H1 (cell line): ENCODE measurements at regions not wholly inside any gene's neighbourhood (a gene's known extent, or its start where the extent isn't known, plus 50 kb on each side); places are given as distances from the start of the nearest gene placed in this dataset.

Source experiments
- CTCF ChIA-PET: fragments of 300-600 bp; sonication (Branson Sonifier 250); formaldehyde crosslinking; loops from one replicate; lab custom pipeline; 2021; ENCODE audit not compliant: partially characterized antibody; lab: Charles Lee
- POLR2A ChIA-PET: fragments of 300-600 bp; sonication (Branson Sonifier 250); formaldehyde crosslinking; loops from one replicate; lab custom pipeline; 2021; ENCODE audit warnings: inconsistent platforms; ENCODE audit not compliant: partially characterized antibody; lab: Charles Lee
- DNase-seq, 2 experiments: peaks; one replicate each; pipeline versions ENCODE4 v3.0.0 to v3.0.0-alpha.2; 2010 to 2022; ENCODE audit warnings: low spot score in 2 of 2, low read depth in 1 of 2, mixed read lengths in 1 of 2
- FAIRE-seq: peaks from 2 replicates; lab custom pipeline; 2011; peaks lifted over from hg19 to GRCh38; lab: Jason Lieb, UNC
- H2AFZ ChIP-seq: 2 replicates; pipeline ENCODE4 v1.8.1; 2012; ENCODE audit warnings: low read length, inconsistent platforms
- H2AK5ac ChIP-seq: 2 replicates; pipeline ENCODE4 v1.6.1; 2013; ENCODE audit warnings: low read depth, low read length
- H2BK120ac ChIP-seq: replicated peaks from 2 replicates; pipeline ENCODE3; 2013; ENCODE audit warnings: low read depth, low read length, inconsistent platforms
- H2BK12ac ChIP-seq: 2 replicates; pipeline ENCODE4 v1.6.1; 2013; ENCODE audit warnings: low read depth, low read length
- H2BK15ac ChIP-seq: 2 replicates; pipeline ENCODE4 v1.6.1; 2013; ENCODE audit warnings: low read length
- H2BK20ac ChIP-seq: 2 replicates; pipeline ENCODE4 v1.6.1; 2013; ENCODE audit warnings: low read length
- H2BK5ac ChIP-seq: 2 replicates; pipeline ENCODE4 v1.6.1; 2013; ENCODE audit warnings: low read depth, low read length
- H3K14ac ChIP-seq: 2 replicates; pipeline ENCODE4 v1.6.1; 2013; ENCODE audit warnings: inconsistent platforms; ENCODE audit not compliant: insufficient read length
- H3K18ac ChIP-seq: 2 replicates; pipeline ENCODE4 v1.6.1; 2013; ENCODE audit warnings: low read length; ENCODE audit errors: extremely low read depth
- H3K23ac ChIP-seq: 2 replicates; pipeline ENCODE4 v1.6.1; 2013; ENCODE audit warnings: inconsistent platforms; ENCODE audit not compliant: insufficient read length
- H3K23me2 ChIP-seq: 2 replicates; pipeline ENCODE4 v1.6.1; 2013; ENCODE audit warnings: low read depth, low read length
- H3K27ac ChIP-seq: 2 replicates; pipeline ENCODE4 v1.6.1; 2011; ENCODE audit warnings: low read depth, low read length, inconsistent platforms
- H3K27me3 ChIP-seq, 4 experiments: replicated peaks in 1 of 4; 1 replicate in 1 of 4; 2 replicates in 3 of 4; pipeline versions ENCODE4 v1.6.1 to v1.8.1; 2011 to 2013; ENCODE audit warnings: low read length in 3 of 4, mild to moderate bottlenecking in 3 of 4, inconsistent platforms in 2 of 4, mixed read lengths in 2 of 4, moderate library complexity in 1 of 4; ENCODE audit not compliant: control insufficient read depth in 3 of 4, insufficient read depth in 3 of 4; ENCODE audit errors: extremely low read depth in 1 of 4
- H3K36me3 ChIP-seq, 4 experiments: 2 replicates each; pipeline versions ENCODE4 v1.6.1 to v1.8.1; 2011 to 2013; ENCODE audit warnings: mild to moderate bottlenecking in 4 of 4, low read length in 3 of 4, moderate library complexity in 2 of 4, control low read depth in 1 of 4, inconsistent platforms in 1 of 4; ENCODE audit not compliant: insufficient read depth in 4 of 4, control insufficient read depth in 2 of 4
- H3K4ac ChIP-seq: replicated peaks from 2 replicates; pipeline ENCODE3; 2013; ENCODE audit warnings: low read length, low read depth, mixed read lengths, inconsistent platforms; ENCODE audit not compliant: insufficient read length
- H3K4me1 ChIP-seq, 4 experiments: replicated peaks in 1 of 4; 1 replicate in 1 of 4; 2 replicates in 3 of 4; pipeline versions ENCODE4 v1.6.1 to v1.8.1; 2011 to 2013; ENCODE audit warnings: low read length in 3 of 4, inconsistent platforms in 2 of 4, mixed read lengths in 1 of 4; ENCODE audit not compliant: insufficient read depth in 4 of 4, control insufficient read depth in 3 of 4
- H3K4me2 ChIP-seq, 2 experiments: 2 replicates each; pipeline versions ENCODE4 v1.6.1 to v1.8.1; 2011 to 2013; ENCODE audit warnings: low read depth in 2 of 2, low read length in 2 of 2, control low read depth in 1 of 2, inconsistent platforms in 1 of 2, mild to moderate bottlenecking in 1 of 2; ENCODE audit not compliant: insufficient read depth in 1 of 2
- H3K4me3 ChIP-seq, 4 experiments: fragments of 200-600, 300-600 bp in 1 of 4; sonication (generic), shearing (Covaris generic), sonication (Bioruptor Twin) in 1 of 4; 2 replicates each; pipeline versions ENCODE4 v1.5.1 to v1.8.1; 2011 to 2016; ENCODE audit warnings: low read length in 4 of 4, low read depth in 3 of 4, control low read depth in 2 of 4, inconsistent platforms in 2 of 4, mild to moderate bottlenecking in 2 of 4, mixed read lengths in 1 of 4, moderate library complexity in 1 of 4; ENCODE audit not compliant: insufficient read depth in 2 of 4; ENCODE audit errors: extremely low read depth in 1 of 4
- H3K56ac ChIP-seq: replicated peaks from 2 replicates; pipeline ENCODE3; 2013; ENCODE audit warnings: low read depth, mild to moderate bottlenecking, mixed read lengths, low read length, inconsistent platforms; ENCODE audit not compliant: insufficient read length
- H3K79me1 ChIP-seq: 2 replicates; pipeline ENCODE4 v1.6.1; 2013; ENCODE audit warnings: low read depth, low read length, control low read depth
- H3K79me2 ChIP-seq, 2 experiments: 2 replicates each; pipeline versions ENCODE4 v1.6.1 to v1.8.1; 2012 to 2013; ENCODE audit warnings: low read length in 2 of 2, mild to moderate bottlenecking in 2 of 2, inconsistent platforms in 1 of 2; ENCODE audit not compliant: insufficient read depth in 2 of 2, control insufficient read depth in 1 of 2
- H3K9ac ChIP-seq, 4 experiments: replicated peaks in 1 of 4; 1 replicate in 1 of 4; 2 replicates in 3 of 4; pipeline versions ENCODE4 v1.6.1 to v1.8.1; 2011 to 2013; ENCODE audit warnings: low read depth in 3 of 4, low read length in 3 of 4, control low read depth in 2 of 4, mild to moderate bottlenecking in 2 of 4, moderate library complexity in 2 of 4, inconsistent platforms in 1 of 4; ENCODE audit errors: extremely low read depth in 1 of 4
- H3K9me3 ChIP-seq, 2 experiments: 2 replicates each; pipeline versions ENCODE4 v1.6.1 to v1.8.1; 2012 to 2013; ENCODE audit warnings: mild to moderate bottlenecking in 2 of 2, moderate library complexity in 2 of 2, control low read depth in 1 of 2, inconsistent platforms in 1 of 2, low read depth in 1 of 2, low read length in 1 of 2, mixed read lengths in 1 of 2; ENCODE audit not compliant: insufficient read depth in 2 of 2
- H4K20me1 ChIP-seq, 2 experiments: replicated peaks in 1 of 2; 2 replicates each; pipeline versions ENCODE3 to v1.8.1; 2011 to 2013; ENCODE audit warnings: inconsistent platforms in 2 of 2, low read length in 2 of 2, mild to moderate bottlenecking in 1 of 2; ENCODE audit not compliant: insufficient read depth in 2 of 2, control insufficient read depth in 1 of 2
- H4K5ac ChIP-seq: 2 replicates; pipeline ENCODE4 v1.6.1; 2013; ENCODE audit warnings: low read length, low read depth, mixed read lengths, inconsistent platforms; ENCODE audit not compliant: insufficient read length
- H4K8ac ChIP-seq: 2 replicates; pipeline ENCODE4 v1.8.0; 2013; ENCODE audit warnings: mild to moderate bottlenecking, moderate library complexity, low read length, inconsistent platforms; ENCODE audit not compliant: insufficient read depth; ENCODE audit errors: extremely low read depth
- H4K91ac ChIP-seq: replicated peaks from 2 replicates; pipeline ENCODE3; 2013; ENCODE audit warnings: low read length, mixed read lengths, inconsistent platforms; ENCODE audit not compliant: insufficient read length
- CBX5 ChIP-seq: fragments of 300-800, 300-1000 bp; sonication (generic); IDR thresholded peaks from 2 replicates; pipeline ENCODE4 v1.7.1; 2016; ENCODE audit warnings: antibody characterized with exemption, low read length, low read depth
- CBX8 ChIP-seq: fragments of 300-800, 300-1000 bp; sonication (generic); IDR thresholded peaks from 2 replicates; pipeline ENCODE4 v1.7.1; 2016; ENCODE audit warnings: low read depth, low read length, borderline replicate concordance
- CTBP2 ChIP-seq: IDR thresholded peaks from 2 replicates; pipeline ENCODE4 v1.7.0; 2011; ENCODE audit warnings: borderline replicate concordance, mild to moderate bottlenecking, moderate library complexity, mixed read lengths, low read length; ENCODE audit not compliant: insufficient read depth, insufficient read length
- GABPA ChIP-seq: IDR thresholded peaks from 2 replicates; pipeline ENCODE4 v1.6.1; 2011; ENCODE audit warnings: mild to moderate bottlenecking, low read length, moderate library complexity, borderline replicate concordance; ENCODE audit not compliant: insufficient read depth
- HDAC6 ChIP-seq: IDR thresholded peaks from one replicate; pipeline ENCODE4 v1.7.1; 2012; ENCODE audit warnings: low read depth, mild to moderate bottlenecking, inconsistent platforms, low read length, moderate library complexity
- KDM5A ChIP-seq: fragments of 200-600 bp; IDR thresholded peaks from 2 replicates; pipeline ENCODE4 v1.7.1; 2012; ENCODE audit warnings: mild to moderate bottlenecking, low read length, inconsistent platforms, mixed read lengths
- MAFK ChIP-seq: IDR thresholded peaks from 2 replicates; pipeline ENCODE4 v1.6.1; 2012; ENCODE audit warnings: low read depth, mild to moderate bottlenecking, improper control_type of control experiment, low read length
- NRF1 ChIP-seq: IDR thresholded peaks from 2 replicates; pipeline ENCODE4 v1.6.1; 2011; ENCODE audit warnings: mild to moderate bottlenecking, low read depth, low read length, improper control_type of control experiment
- RFX5 ChIP-seq: IDR thresholded peaks from 2 replicates; pipeline ENCODE4 v1.6.1; 2011; ENCODE audit warnings: low read depth, low read length, improper control_type of control experiment, borderline replicate concordance
- RXRA ChIP-seq: IDR thresholded peaks from 2 replicates; pipeline ENCODE4 v1.6.1; 2011; ENCODE audit warnings: low read depth, mild to moderate bottlenecking, low read length, moderate library complexity; ENCODE audit not compliant: insufficient read depth
- SIRT6 ChIP-seq: IDR thresholded peaks from one replicate; pipeline ENCODE4 v1.7.1; 2012; ENCODE audit warnings: low read length, inconsistent platforms
- SP1 ChIP-seq: IDR thresholded peaks from 2 replicates; pipeline ENCODE4 v1.6.1; 2011; ENCODE audit warnings: low read depth, low read length
- TAF7 ChIP-seq: optimal IDR thresholded peaks from 2 replicates; pipeline ENCODE3; 2011; ENCODE audit warnings: low read depth, mild to moderate bottlenecking, inconsistent platforms, low read length, moderate library complexity, borderline replicate concordance
- ZNF274 ChIP-seq: IDR thresholded peaks from 2 replicates; pipeline ENCODE4 v1.7.0; 2012; ENCODE audit warnings: low read length, borderline replicate concordance; ENCODE audit errors: extremely low read depth
- WGBS, 2 experiments: shearing (Covaris generic) in 1 of 2; methylation state at CpG; one replicate each; pipeline versions ENCODE4 v1.1.6 to v1.1.7; 2013 to 2015; ENCODE audit warnings: low lambda C conversion rate in 2 of 2, mixed read lengths in 2 of 2, inconsistent platforms in 1 of 2, low coverage in 1 of 2, missing lambda C conversion rate in 1 of 2; ENCODE audit not compliant: insufficient replicate concordance in 2 of 2, insufficient coverage in 1 of 2, insufficient read length in 1 of 2; ENCODE audit errors: extremely low coverage in 1 of 2, missing lambda C conversion rate in 1 of 2; 5-methylcytosine and 5-hydroxymethylcytosine counted together
- TF ChIP-seq, protein P1 (sequence below): IDR thresholded peaks from 2 replicates; pipeline ENCODE4 v1.6.1; 2011; ENCODE audit warnings: low read length, improper control_type of control experiment

- no peak overlapping the region for H3K4me3 ChIP-seq
- H2AK5ac ChIP-seq = no peak overlapping the region
- no peak overlapping the region for H3K23ac ChIP-seq
- no peaks in the 10 kb centered on the region for H3K23me2 ChIP-seq
- no peak overlapping the region for H2BK120ac ChIP-seq
- TF ChIP-seq NRF1 (no peak), CTBP2 (no peak), SP1 (no peak), HDAC6 (no peak), RXRA (no peak), MAFK (no peak), CBX5 (no peak), GABPA (no peak), SIRT6 (no peak), CBX8 (no peak), TAF7 (no peak), RFX5 (no peak), ZNF274 (no peak), KDM5A (no peak)
- TF ChIP-seq, protein P1, sequence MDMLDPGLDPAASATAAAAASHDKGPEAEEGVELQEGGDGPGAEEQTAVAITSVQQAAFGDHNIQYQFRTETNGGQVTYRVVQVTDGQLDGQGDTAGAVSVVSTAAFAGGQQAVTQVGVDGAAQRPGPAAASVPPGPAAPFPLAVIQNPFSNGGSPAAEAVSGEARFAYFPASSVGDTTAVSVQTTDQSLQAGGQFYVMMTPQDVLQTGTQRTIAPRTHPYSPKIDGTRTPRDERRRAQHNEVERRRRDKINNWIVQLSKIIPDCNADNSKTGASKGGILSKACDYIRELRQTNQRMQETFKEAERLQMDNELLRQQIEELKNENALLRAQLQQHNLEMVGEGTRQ = no peak
- no peaks in the 10 kb centered on the region for H3K79me2 ChIP-seq
- H3K79me1 ChIP-seq = no peaks in the 10 kb centered on the region
- H4K8ac ChIP-seq = no peak overlapping the region
- H3K9ac ChIP-seq = no peak overlapping the region
- no peak overlapping the region for H4K5ac ChIP-seq
- H2AFZ ChIP-seq = no peak overlapping the region
- H2BK15ac ChIP-seq = no peak overlapping the region
- H4K20me1 ChIP-seq = no peaks in the 10 kb centered on the region
- no peak overlapping the region for H3K27ac ChIP-seq
- no peak overlapping the region for H2BK5ac ChIP-seq
- H3K4me2 ChIP-seq = no peak overlapping the region
- no peaks in the 10 kb centered on the region for H3K27me3 ChIP-seq
- H4K91ac ChIP-seq = no peak overlapping the region
- no peak overlapping the region for H3K14ac ChIP-seq
- 97% methylated on average over 4 of the region's 4 CpGs; no CpG with 5 or more reads in 1 of the 2 experiments for WGBS, 2 experiments
- H3K56ac ChIP-seq = no peak overlapping the region
- H3K9me3 ChIP-seq = no peaks in the 10 kb centered on the region
- H2BK20ac ChIP-seq = no peak overlapping the region
- FAIRE-seq (no peak), DNase-seq (no peak)
- H3K4ac ChIP-seq = no peak overlapping the region
- no peak overlapping the region for H2BK12ac ChIP-seq
- H3K18ac ChIP-seq = no peak overlapping the region
- H3K4me1 ChIP-seq = no peaks in the 10 kb centered on the region
- CTCF ChIA-PET = no interaction called here
- POLR2A ChIA-PET = no interaction called here
- H3K36me3 ChIP-seq = no peaks in the 10 kb centered on the region
These were observed 208.5 kb upstream of the DIO2 start for GRCh38 chr14:80419769-80420168.
